Gastroesophageal sphincter (tissue), 3 donors: ENCODE measurements at regions not wholly inside any gene's neighbourhood (a gene's known extent, or its start where the extent isn't known, plus 50 kb on each side); places are given as distances from the start of the nearest gene placed in this dataset.

ENCODE experiments used
- CTCF ChIP-seq, 4 experiments: fragments of 200-600 bp in 2 of 4; fragments of 450-650 bp in 2 of 4; sonication (generic) in 1 of 4; IDR thresholded peaks; one replicate each; pipeline ENCODE4 v1.5.1; 2017 to 2019; ENCODE audit warnings: antibody characterized with exemption in 4 of 4, mild to moderate bottlenecking in 2 of 4, moderate library complexity in 2 of 4
- EP300 ChIP-seq: sonication (generic); formaldehyde crosslinking; IDR thresholded peaks from one replicate; pipeline ENCODE4 v1.6.1; 2017; ENCODE audit warnings: antibody characterized with exemption, mild to moderate bottlenecking
- POLR2A ChIP-seq, 2 donors: fragments of 450-650 bp; IDR thresholded peaks; one replicate each; pipeline ENCODE4 v1.6.1; 2017; ENCODE audit warnings: antibody characterized with exemption in 2 of 2, mild to moderate bottlenecking in 2 of 2, moderate library complexity in 1 of 2
- POLR2AphosphoS5 ChIP-seq: sonication (generic); formaldehyde crosslinking; IDR thresholded peaks from one replicate; pipeline ENCODE4 v1.6.1; 2017; ENCODE audit warnings: antibody characterized with exemption

DNA sequence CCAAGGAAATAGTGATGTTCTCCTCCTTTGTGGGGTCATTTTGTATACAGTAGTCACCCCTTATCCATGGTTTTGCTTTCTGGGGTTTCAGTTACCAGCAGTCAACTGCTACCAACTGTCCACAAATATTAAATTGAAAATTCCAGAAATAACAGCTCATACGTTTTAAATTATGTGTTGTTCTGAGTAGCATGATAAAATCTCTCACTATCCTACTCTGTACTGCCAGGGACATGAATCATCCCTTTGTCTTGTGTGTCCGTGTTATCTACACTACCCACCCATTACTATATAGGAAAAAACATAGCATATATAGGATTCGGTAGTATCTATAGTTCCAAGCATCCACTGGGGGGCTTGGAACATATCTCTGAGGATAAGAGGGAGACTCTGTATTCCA is 120.9 kb upstream of the DCC start:
- TF ChIP-seq CTCF (IDR thresholded peaks at IDR 0.05): no peak
- no peak for TF ChIP-seq POLR2A (IDR thresholded peaks at IDR 0.05)
- no peak for TF ChIP-seq POLR2AphosphoS5
- TF ChIP-seq EP300: no peak
